IMR-90 (cell line): ENCODE measurements at regions not wholly inside any gene's neighbourhood (a gene's known extent, or its start where the extent isn't known, plus 50 kb on each side); places are given as distances from the start of the nearest gene placed in this dataset.

ENCODE experiments used
- ATAC-seq: fragments of 200-7000 bp; cut with Tn5 transposase; 2 replicates; pipeline ENCODE4 v1.9.1; 2020; ENCODE audit warnings: low read depth, mild to moderate bottlenecking, moderate library complexity
- BruUV-seq: library from RNA; stranded (reverse); fragments of 400-500 nt; replicated peaks from 2 replicates; lab custom pipeline; 2021; lab: Mats Ljungman, UMichigan
- CTCF ChIA-PET: fragments of 300-600 bp; formaldehyde crosslinking; extraction: SDS; loops from one replicate; lab custom pipeline; 2021; ENCODE audit warnings: antibody characterized with exemption; lab: Yijun Ruan, JAX
- POLR2A ChIA-PET: fragments of 300-600 bp; sonication (Branson Sonifier 250); formaldehyde crosslinking; loops from one replicate; lab custom pipeline; 2022; ENCODE audit warnings: antibody characterized with exemption; ENCODE audit not compliant: unreplicated experiment; lab: Charles Lee
- DNase-seq: peaks from one replicate; pipeline ENCODE4 v3.0.0; 2013
- H2AFZ ChIP-seq: replicated peaks from 2 replicates; pipeline ENCODE3; 2013; ENCODE audit warnings: low read length, mild to moderate bottlenecking; ENCODE audit not compliant: poor library complexity
- H2AK5ac ChIP-seq: 2 replicates; pipeline ENCODE4 v1.6.1; 2013; ENCODE audit warnings: low read depth, low read length, inconsistent platforms
- H2AK9ac ChIP-seq: replicated peaks from 2 replicates; pipeline ENCODE3; 2013; ENCODE audit warnings: mild to moderate bottlenecking, low read depth, low read length, moderate library complexity; ENCODE audit not compliant: poor library complexity
- H2BK120ac ChIP-seq: 2 replicates; pipeline ENCODE4 v1.6.1; 2013; ENCODE audit warnings: low read depth, low read length, inconsistent platforms
- H2BK15ac ChIP-seq: 3 replicates; pipeline ENCODE4 v1.6.1; 2013; ENCODE audit warnings: low read depth, low read length, inconsistent platforms
- H2BK20ac ChIP-seq: 2 replicates; pipeline ENCODE4 v1.6.1; 2013; ENCODE audit warnings: low read depth, mild to moderate bottlenecking, inconsistent platforms, low read length, moderate library complexity
- H2BK5ac ChIP-seq: 2 replicates; pipeline ENCODE4 v1.6.1; 2013; ENCODE audit warnings: mild to moderate bottlenecking, low read depth, low read length, inconsistent platforms; ENCODE audit not compliant: poor library complexity, severe bottlenecking
- H3K14ac ChIP-seq: replicated peaks from 2 replicates; pipeline ENCODE4 v1.6.1; 2013; ENCODE audit warnings: low read depth, low read length, inconsistent platforms
- H3K18ac ChIP-seq: 2 replicates; pipeline ENCODE4 v1.6.1; 2013; ENCODE audit warnings: low read depth, low read length, control low read depth
- H3K23ac ChIP-seq: 2 replicates; pipeline ENCODE4 v1.6.1; 2013; ENCODE audit warnings: low read depth, low read length, inconsistent platforms
- H3K27ac ChIP-seq: 2 replicates; pipeline ENCODE4 v1.5.1; 2013; ENCODE audit warnings: mild to moderate bottlenecking, control low read depth, low read length; ENCODE audit not compliant: insufficient read depth
- H3K27me3 ChIP-seq: 2 replicates; pipeline ENCODE4 v1.6.1; 2013; ENCODE audit warnings: low read length; ENCODE audit not compliant: control insufficient read depth, insufficient read depth
- H3K36me3 ChIP-seq: 2 replicates; pipeline ENCODE4 v1.6.1; 2013; ENCODE audit warnings: low read length, mixed read lengths; ENCODE audit not compliant: control insufficient read depth, insufficient read depth
- H3K4ac ChIP-seq: 2 replicates; pipeline ENCODE4 v1.6.1; 2013; ENCODE audit warnings: low read depth, low read length, inconsistent platforms
- H3K4me1 ChIP-seq: 2 replicates; pipeline ENCODE4 v1.6.1; 2013; ENCODE audit warnings: low read length, mixed read lengths; ENCODE audit not compliant: control insufficient read depth, insufficient read depth
- H3K4me2 ChIP-seq: 2 replicates; pipeline ENCODE4 v1.6.1; 2013; ENCODE audit warnings: low read depth, mild to moderate bottlenecking, control low read depth, low read length, moderate library complexity
- H3K4me3 ChIP-seq: 2 replicates; pipeline ENCODE4 v1.5.1; 2013; ENCODE audit warnings: low read depth, mild to moderate bottlenecking, control low read depth, low read length, moderate library complexity; ENCODE audit not compliant: insufficient read depth
- H3K56ac ChIP-seq: 2 replicates; pipeline ENCODE4 v1.6.1; 2013; ENCODE audit warnings: low read length, inconsistent platforms; ENCODE audit not compliant: insufficient read depth; ENCODE audit errors: extremely low read depth
- H3K79me1 ChIP-seq, 2 experiments: 2 replicates each; pipeline ENCODE4 v1.6.1; 2013; ENCODE audit warnings: low read length in 2 of 2, inconsistent platforms in 1 of 2, low read depth in 1 of 2
- H3K9ac ChIP-seq: 2 replicates; pipeline ENCODE4 v1.6.1; 2013; ENCODE audit warnings: low read depth, low read length, control low read depth
- H3K9me1 ChIP-seq: 2 replicates; pipeline ENCODE4 v1.6.1; 2013; ENCODE audit warnings: low read length, inconsistent platforms; ENCODE audit not compliant: insufficient read depth
- H3K9me3 ChIP-seq: 2 replicates; pipeline ENCODE4 v1.6.1; 2013; ENCODE audit warnings: low read length; ENCODE audit not compliant: control insufficient read depth, insufficient read depth
- H4K20me1 ChIP-seq: 2 replicates; pipeline ENCODE4 v1.6.1; 2013; ENCODE audit warnings: low read length, inconsistent platforms; ENCODE audit not compliant: insufficient read depth
- H4K5ac ChIP-seq: 2 replicates; pipeline ENCODE4 v1.6.1; 2013; ENCODE audit warnings: mild to moderate bottlenecking, low read depth, low read length, control low read depth
- H4K8ac ChIP-seq, 2 experiments: 2 replicates each; pipeline ENCODE4 v1.6.1; 2013; ENCODE audit warnings: low read depth in 2 of 2, low read length in 2 of 2, control low read depth in 1 of 2, inconsistent platforms in 1 of 2
- H4K91ac ChIP-seq: 2 replicates; pipeline ENCODE4 v1.6.1; 2013; ENCODE audit warnings: low read depth, low read length, inconsistent platforms; ENCODE audit not compliant: insufficient read depth
- MAFK ChIP-seq: IDR thresholded peaks from 2 replicates; pipeline ENCODE4 v1.6.1; 2012; ENCODE audit warnings: low read depth, low read length, improper control_type of control experiment
- MAZ ChIP-seq: IDR thresholded peaks from 2 replicates; pipeline ENCODE4 v1.6.1; 2012; ENCODE audit warnings: low read depth, mild to moderate bottlenecking, low read length, improper control_type of control experiment, moderate library complexity, borderline replicate concordance
- WGBS, 2 experiments: methylation state at CpG; one replicate each; pipeline versions ENCODE4 v1.1.5 to v1.1.7; 2013; ENCODE audit warnings: missing lambda C conversion rate in 2 of 2; ENCODE audit not compliant: insufficient read length in 1 of 2; ENCODE audit errors: extremely low coverage in 2 of 2; 5-methylcytosine and 5-hydroxymethylcytosine counted together
- dilution Hi-C: fragments of 300-500 bp; cut with HindIII; formaldehyde crosslinking; loops from one replicate; pipeline ENCODE4 v1.14.3; 2018; ENCODE audit warnings: low sequenced_read_pairs; ENCODE audit not compliant: unreplicated experiment
- in situ Hi-C: fragments of 300-500 bp; cut with MboI; formaldehyde crosslinking; loops from 3 replicates; pipeline ENCODE4 v1.14.3; 2019; ENCODE audit warnings: low sequenced_read_pairs, inconsistent platforms, mixed read lengths
- intact Hi-C: fragments of 100-400 bp; cut with micrococcal nuclease; formaldehyde crosslinking; loops from 2 replicates; pipeline ENCODE4 v1.10.0; 2022

- no TSS peak for BruUV-seq
- H3K36me3 ChIP-seq, result no peaks in the 10 kb centered on the region
- H3K23ac ChIP-seq, result no peak overlapping the region
- H3K4me1 ChIP-seq, result no peaks in the 10 kb centered on the region
- no peak overlapping the region for H2AFZ ChIP-seq
- no peak overlapping the region for H2BK120ac ChIP-seq
- H3K18ac ChIP-seq, result no peak overlapping the region
- no peak overlapping the region for H2BK5ac ChIP-seq
- H4K8ac ChIP-seq, result no peak overlapping the region
- CTCF ChIA-PET, result no interaction called here
- dilution Hi-C loops (no loop called here), in situ Hi-C loops (no loop called here), intact Hi-C loops (no loop called here)
- H4K5ac ChIP-seq, result no peak overlapping the region
- no peaks in the 10 kb centered on the region for H3K27me3 ChIP-seq
- ATAC-seq (no peak), DNase-seq (no peak)
- H3K9me1 ChIP-seq, result no peaks in the 10 kb centered on the region
- H4K20me1 ChIP-seq, result no peaks in the 10 kb centered on the region
- H4K91ac ChIP-seq, result no peak overlapping the region
- no peak overlapping the region for H3K4me2 ChIP-seq
- H3K56ac ChIP-seq, result no peak overlapping the region
- no peaks in the 10 kb centered on the region for H3K79me1 ChIP-seq
- H3K9ac ChIP-seq, result no peak overlapping the region
- no peak overlapping the region for H2AK5ac ChIP-seq
- no peak overlapping the region for H3K4ac ChIP-seq
- no peak for TF ChIP-seq MAZ
- peak; percentile 38; the same call in 1 of the 2 replicates for TF ChIP-seq MAFK
- H3K14ac ChIP-seq, result no peak overlapping the region
- H2BK15ac ChIP-seq, result no peak overlapping the region
- no peak overlapping the region for H2AK9ac ChIP-seq
- H3K27ac ChIP-seq, result no peak overlapping the region
- no peak overlapping the region for H3K4me3 ChIP-seq
- POLR2A ChIA-PET, result no interaction called here
- no peak overlapping the region for H2BK20ac ChIP-seq
- no CpG with 5 or more reads among the region's 3 CpGs for WGBS, 2 experiments
- H3K9me3 ChIP-seq, result peaks cover 7% of the 10 kb centered on the region
Observed at GRCh38 chr7:53539558-53539957, 504.1 kb downstream of the POM121L12 start.
